NT2/D1 (cell line): ENCODE measurements at regions not wholly inside any gene's neighbourhood (a gene's known extent, or its start where the extent isn't known, plus 50 kb on each side); places are given as distances from the start of the nearest gene placed in this dataset.

Experiments used
- YY1 ChIP-seq: IDR thresholded peaks from 2 replicates; pipeline ENCODE4 v1.6.1; 2011; ENCODE audit not compliant: insufficient read length, insufficient read depth
- ZNF274 ChIP-seq: IDR thresholded peaks from 2 replicates; pipeline ENCODE4 v1.6.1; 2011; ENCODE audit warnings: mild to moderate bottlenecking, low read depth, low read length

- no peak for TF ChIP-seq YY1
- TF ChIP-seq ZNF274, result no peak
Observed at GRCh38 chr2:180695586-180696401, 284.6 kb upstream of the UBE2E3 start.
